GM12891 (cell line): ENCODE measurements at regions not wholly inside any gene's neighbourhood (a gene's known extent, or its start where the extent isn't known, plus 50 kb on each side); places are given as distances from the start of the nearest gene placed in this dataset.

Experiments
- POLR2A ChIP-seq: IDR thresholded peaks from 2 replicates; pipeline ENCODE4 v1.6.1; 2011; ENCODE audit warnings: low read depth, low read length, control low read depth
- POLR2AphosphoS5 ChIP-seq: IDR thresholded peaks from 2 replicates; pipeline ENCODE4 v1.6.1; 2011; ENCODE audit warnings: low read depth, low read length, control low read depth

DNA sequence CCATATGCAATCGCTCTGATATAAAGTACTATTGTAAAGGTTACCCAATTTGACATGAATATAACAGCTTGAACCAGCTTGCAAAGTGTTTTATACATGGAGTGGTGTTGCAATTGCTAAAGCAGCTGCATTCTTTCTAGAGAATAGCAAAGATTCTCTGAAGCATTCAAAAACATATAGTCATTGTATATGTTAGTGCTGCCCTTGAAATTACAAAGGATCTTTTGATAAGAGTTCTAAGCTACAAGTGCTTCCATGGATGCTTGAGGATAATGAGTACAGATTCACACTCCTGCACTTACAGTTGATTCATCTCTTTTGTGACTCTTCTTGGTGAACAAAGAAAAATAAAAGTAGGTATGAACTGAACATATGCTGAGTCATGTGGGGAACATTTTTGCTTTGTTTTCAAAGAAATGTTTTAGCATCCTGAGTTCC, 175.7 kb downstream of the ALDH8A1 start:
- no peak for TF ChIP-seq POLR2AphosphoS5
- TF ChIP-seq POLR2A, result no peak
